NK-92 treated with Interleukin-12 subunit alpha and Interleukin-12 subunit beta, amount 100 ng/mL, for 24 hours (cell line): ENCODE measurements at regions not wholly inside any gene's neighbourhood (a gene's known extent, or its start where the extent isn't known, plus 50 kb on each side); places are given as distances from the start of the nearest gene placed in this dataset.

Experiments used
- DNase-seq: peaks from one replicate; lab custom pipeline; 2025; lab: John Stamatoyannopoulos, UW

GRCh38 chr13:47611664-47612288 is 389.3 kb downstream of the SUCLA2 start:
- no peak for DNase-seq

GRCh38 chr13:47610687-47611086 is 390.4 kb downstream of the SUCLA2 start:
- DNase-seq: no peak

DNA sequence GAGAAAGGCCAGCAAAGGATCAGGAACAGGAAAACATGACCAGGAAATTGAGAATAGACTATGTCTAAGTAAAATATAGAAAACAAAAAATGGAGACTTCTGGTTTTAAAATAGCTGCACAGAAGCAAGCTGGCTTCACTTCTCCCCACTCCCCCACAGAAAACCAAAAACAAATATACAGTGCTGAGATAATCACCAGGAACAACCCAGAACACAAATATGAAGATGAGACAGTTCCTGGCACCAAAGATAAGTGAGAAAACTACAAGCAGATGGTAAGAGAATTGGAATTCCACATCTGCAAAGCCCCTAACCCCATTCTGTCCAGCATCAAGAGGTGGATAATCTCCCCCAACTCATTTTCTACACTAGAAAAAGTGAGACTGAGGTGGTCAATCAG is 397.7 kb downstream of the SUCLA2 start:
- DNase-seq: no peak

GRCh38 chr13:47598340-47598911 is 402.6 kb downstream of the SUCLA2 start:
- DNase-seq: no peak

DNA sequence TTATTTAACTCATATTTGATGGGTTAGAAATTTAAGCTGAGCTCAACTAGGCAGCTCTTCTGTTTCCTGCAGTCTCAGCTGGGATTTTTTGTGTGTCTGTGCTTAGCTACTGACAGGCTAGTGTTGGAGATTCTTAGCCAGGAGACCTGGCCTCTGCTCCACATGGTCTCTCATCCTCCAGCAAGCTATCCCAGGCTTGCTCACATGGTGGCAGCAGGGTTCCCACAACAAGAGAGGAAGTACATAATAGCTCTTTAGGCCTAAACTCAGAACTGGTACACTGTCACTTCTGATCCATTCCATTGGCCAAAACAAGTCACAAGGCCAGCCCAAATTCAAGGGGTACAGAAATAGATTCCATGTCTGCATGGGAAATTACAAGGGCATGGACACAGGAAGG is 406.2 kb downstream of the SUCLA2 start:
- DNase-seq: no peak

- no peak for DNase-seq
These were observed 408.8 kb downstream of the SUCLA2 start for GRCh38 chr13:47592256-47592655.

DNA sequence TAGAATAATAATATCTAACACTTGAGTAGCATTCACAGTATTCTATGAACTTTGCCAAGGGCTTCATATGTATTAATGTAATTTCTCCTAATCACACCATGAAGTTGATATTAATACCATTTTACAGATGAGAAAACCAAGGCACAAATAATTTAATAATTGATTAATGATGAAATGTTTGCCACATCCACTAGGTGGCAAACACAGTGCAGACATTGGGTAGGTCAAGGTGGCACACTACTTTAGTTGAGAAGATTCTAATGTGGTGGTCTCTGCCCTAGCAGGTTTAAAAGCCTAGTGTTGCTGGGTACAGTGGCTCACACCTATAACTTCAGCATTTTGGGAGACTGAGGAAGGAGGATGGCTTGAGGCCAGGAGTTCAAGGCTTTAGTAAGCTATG is 412.4 kb downstream of the SUCLA2 start:
- no peak for DNase-seq

- DNase-seq: no peak
These were observed 428.7 kb downstream of the SUCLA2 start for GRCh38 chr13:47572375-47572774.

DNA sequence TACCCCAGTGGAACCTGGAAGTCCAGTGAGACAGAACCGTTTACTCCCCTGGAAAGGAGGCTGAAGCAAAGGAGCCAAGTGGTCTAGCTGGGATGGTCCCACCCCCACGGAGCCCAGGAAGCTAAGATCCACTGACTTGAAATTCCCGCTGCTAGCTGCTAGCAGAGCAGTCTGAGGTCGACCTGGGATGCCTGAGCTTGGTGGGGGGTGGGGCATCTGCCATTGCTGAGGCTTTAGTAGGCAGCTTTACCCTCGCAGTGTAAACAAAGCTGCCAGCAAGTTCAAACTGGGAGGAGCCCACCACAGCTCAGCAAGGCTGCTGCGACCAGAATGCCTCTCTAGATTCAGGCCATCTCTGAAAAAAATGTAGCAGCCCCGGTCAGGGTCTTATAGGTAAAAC is 437.0 kb downstream of the SUCLA2 start:
- no peak for DNase-seq

- no peak for DNase-seq
These were observed 444.4 kb downstream of the SUCLA2 start for GRCh38 chr13:47556703-47557102.

GRCh38 chr13:47555235-47555634 is 445.8 kb downstream of the SUCLA2 start:
- no peak for DNase-seq

DNA sequence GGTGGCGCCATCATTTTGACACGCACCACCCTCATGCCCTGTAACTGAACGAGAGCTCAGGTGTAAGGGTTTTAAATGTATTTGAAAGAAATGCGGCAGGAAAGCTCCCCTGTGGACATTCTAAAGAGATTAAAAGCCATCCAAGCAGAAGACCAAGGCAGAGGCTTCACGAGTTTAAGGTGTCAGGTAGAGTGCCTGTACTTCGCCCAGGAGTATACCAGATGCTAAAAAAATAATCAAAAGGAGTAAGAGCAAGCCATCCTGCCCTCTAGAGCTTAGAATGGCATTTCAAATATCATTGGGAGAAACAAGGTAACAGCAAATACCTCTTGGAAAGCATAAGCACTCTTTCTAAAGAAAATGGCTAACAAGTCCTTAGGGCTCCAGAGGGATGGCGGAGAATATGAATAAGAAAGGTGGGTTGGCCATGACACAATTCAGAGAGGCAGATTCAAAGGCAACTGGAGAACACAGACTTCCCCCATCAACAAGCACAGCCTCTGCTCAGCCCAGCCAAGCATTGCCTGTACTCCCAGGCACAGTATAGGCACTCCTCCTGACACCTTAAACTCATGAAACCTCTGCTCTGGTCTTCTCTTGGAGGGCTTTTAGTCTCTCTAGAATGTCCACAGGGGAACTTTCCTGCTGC is 447.6 kb downstream of the SUCLA2 start:
- no peak for DNase-seq

DNA sequence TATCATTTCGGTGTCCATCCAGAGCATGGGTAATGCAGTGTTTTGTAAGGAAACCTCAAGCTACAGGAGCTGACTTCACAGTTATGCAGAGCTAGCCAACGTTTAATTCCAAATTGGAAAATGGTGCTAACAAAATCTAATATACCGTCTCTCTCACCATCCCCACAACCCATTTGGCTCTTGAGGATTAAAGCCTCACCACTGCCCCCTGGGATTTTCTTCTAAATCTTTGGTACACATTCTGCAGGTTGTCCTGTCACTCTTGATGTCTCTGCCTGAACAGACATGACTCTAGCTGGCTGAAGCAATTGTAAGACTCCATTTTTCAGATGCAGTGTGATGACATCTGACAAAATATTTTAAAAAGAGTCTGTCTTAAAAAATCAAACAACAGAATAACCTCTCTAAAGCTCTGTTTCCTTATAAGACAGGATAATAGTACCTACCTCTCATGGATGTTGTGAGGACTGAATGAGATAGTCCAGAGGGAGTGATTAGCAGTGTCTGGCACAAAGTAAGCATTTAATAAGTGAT is 451.8 kb downstream of the SUCLA2 start:
- no peak for DNase-seq

DNA sequence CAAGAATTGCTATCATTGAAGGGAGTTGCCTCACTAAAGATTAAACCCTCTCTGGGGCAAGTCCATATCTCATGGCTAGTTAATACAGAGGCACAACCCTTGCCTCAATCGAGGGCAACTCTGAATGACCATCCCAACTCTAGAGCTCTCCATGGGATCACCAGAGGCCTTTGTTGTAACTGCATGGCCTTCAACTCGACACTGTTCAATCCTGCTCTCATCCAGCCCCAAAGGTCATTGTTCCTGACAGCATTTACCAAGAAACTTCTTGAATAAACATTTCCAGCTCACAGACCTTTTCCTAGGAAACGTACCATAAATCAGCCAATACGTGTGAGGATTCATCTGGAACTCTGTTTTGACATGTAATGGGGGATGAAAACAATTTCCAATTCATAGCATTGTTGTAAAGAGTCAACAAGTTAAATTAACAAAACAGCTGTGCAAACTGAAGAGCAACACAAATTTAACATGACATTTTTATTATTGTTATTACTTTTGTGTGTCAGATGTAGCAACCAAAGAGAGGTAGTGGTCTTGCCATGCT is 452.7 kb downstream of the SUCLA2 start:
- no peak for DNase-seq

GRCh38 chr13:47546391-47547225 is 454.5 kb downstream of the SUCLA2 start:
- DNase-seq: no peak

GRCh38 chr13:47545201-47546024 is 455.7 kb downstream of the SUCLA2 start:
- DNase-seq: no peak

DNA sequence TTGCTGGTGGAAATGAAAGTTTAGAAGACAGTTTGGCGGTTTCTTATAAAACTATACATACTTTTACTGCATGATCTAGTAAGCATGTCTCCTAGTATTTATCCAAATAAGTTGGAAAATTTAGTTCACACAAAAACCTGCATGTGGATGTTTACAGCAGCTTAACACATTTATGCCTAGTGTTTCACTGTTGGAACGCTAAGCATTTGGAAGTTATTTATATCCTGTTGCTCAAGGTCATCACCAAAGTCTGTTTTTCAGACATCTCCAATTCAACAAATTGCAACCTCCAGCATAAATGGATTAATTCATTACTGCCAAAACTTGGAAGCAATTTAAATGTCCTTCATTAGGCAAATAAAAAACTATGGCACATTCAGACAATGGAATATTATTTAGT is 461.8 kb downstream of the SUCLA2 start:
- DNase-seq: no peak

DNA sequence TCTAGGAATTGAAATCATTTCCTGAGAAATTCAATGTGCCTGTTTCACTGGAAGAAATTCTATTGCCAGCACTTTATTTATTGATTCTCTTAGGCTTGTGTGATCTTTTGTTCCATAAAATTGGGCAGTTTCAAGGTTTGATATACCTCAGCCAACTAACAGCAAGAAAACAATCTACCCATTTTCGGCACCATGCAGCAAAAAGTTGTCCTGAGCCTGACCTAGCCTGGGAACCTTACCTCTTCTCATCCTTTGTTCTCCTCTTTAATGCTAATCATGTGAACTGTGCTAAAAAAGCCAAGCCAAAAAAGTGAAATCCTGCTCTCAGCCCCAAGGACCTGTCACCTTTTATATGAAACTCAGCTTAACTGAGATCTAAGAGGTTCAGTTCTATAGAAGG is 477.3 kb downstream of the SUCLA2 start:
- no peak for DNase-seq

DNA sequence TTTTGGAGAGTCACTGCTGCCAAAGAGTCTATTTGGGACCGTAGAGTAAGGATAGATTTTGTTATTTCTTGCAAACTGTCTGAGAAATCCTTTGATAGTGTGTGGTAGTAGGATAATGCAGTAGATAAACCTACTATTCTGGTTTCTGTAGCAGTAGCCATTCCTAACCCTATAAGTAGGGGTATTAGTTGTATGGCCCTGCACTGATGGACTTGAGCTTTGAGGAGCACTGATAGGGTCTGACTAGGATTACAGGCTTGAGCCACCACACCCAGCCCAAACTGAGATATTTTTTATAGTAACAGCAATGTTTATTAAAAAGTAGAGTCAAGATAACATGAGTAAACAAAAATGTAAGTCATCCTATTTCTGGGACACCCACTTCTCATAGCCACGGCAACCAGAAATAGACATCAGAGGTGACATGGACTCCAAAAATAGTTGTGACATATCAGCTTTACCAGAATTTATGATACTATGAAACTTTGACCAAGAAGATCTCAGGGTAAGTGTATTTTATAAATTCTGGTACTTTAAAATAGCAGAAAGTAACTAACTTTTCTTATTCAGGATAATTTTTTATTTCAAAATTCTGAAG is 479.1 kb downstream of the SUCLA2 start:
- no peak for DNase-seq

DNA sequence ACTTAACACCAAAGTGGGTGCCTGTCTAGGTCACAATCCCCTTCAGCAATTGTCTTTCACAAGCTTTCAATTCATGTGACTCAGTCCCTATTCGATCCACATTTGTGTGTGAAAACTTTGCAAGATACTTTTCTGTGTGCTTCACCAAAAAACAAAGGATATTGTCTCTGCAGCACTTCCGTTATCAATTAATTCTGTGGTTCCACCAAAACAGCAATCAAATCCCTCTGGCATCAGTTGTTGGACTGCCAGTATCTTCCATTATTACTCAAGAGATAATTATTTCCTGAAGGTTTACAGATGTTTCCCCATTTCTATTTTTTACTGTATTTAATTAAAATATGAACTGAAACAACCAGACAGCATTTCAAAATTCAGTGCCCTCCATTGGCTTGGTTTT is 481.4 kb downstream of the SUCLA2 start:
- DNase-seq: no peak

DNA sequence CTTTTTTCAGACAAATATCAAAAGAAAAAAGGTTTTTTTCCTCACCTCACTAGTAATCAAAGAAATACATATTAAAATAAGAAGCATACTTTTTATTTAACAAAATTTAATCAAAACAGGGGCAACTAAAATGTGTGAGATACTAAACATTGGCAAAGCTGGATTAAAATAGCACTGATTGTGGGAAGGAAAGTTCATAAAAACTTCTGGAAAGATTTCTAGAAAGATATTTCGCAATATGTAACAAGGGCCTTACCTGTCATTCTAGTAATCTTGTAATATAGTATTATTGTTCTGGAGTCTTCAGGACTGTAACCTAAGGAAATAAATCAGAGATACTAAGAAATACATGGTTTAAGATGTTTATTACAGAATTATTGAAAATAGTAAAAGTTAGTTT is 482.5 kb downstream of the SUCLA2 start:
- DNase-seq: no peak
